Stomach (tissue), 8 donors: ENCODE measurements at regions not wholly inside any gene's neighbourhood (a gene's known extent, or its start where the extent isn't known, plus 50 kb on each side); places are given as distances from the start of the nearest gene placed in this dataset.
"Not testable (repeated sequence)": the region's sequence is repeated elsewhere in the genome, so short reads cannot be mapped to it uniquely, and the experiment has no call there.

Source experiments
- DNase-seq, 2 donors: peaks; one replicate each; pipeline versions ENCODE4 v3.0.0 to v3.0.0-alpha.2; 2013 to 2019
- H3K27ac ChIP-seq, 5 donors: fragments of 200-600 bp in 4 of 5; sonication (generic) in 4 of 5; one replicate each; pipeline ENCODE4 v1.5.1; 2013 to 2019; ENCODE audit warnings: mild to moderate bottlenecking in 1 of 5, moderate library complexity in 1 of 5
- H3K27me3 ChIP-seq, 3 donors: fragments of 200-600 bp; sonication (generic); one replicate each; pipeline ENCODE4 v1.5.1; 2017 to 2019; ENCODE audit warnings: mixed run types in 1 of 3
- H3K36me3 ChIP-seq, 4 donors: fragments of 200-600 bp; sonication (generic); 1 replicate in 3 of 4; 2 replicates in 1 of 4; pipeline ENCODE4 v1.5.1; 2016 to 2019
- H3K4me1 ChIP-seq, 4 donors: fragments of 200-600 bp; sonication (generic); one replicate each; pipeline ENCODE4 v1.5.1; 2016 to 2019
- H3K4me3 ChIP-seq, 4 donors: fragments of 200-600 bp; sonication (generic) in 3 of 4; one replicate each; pipeline ENCODE4 v1.5.1; 2016 to 2019; ENCODE audit warnings: mild to moderate bottlenecking in 1 of 4
- H3K9me3 ChIP-seq, 4 donors: fragments of 200-600 bp; sonication (generic); one replicate each; pipeline ENCODE4 v1.5.1; 2016 to 2019
- EP300 ChIP-seq: sonication (generic); formaldehyde crosslinking; IDR thresholded peaks from one replicate; pipeline ENCODE4 v1.6.1; 2017; ENCODE audit warnings: antibody characterized with exemption
- POLR2A ChIP-seq, 4 donors: fragments of 450-650 bp; IDR thresholded peaks; one replicate each; pipeline ENCODE4 v1.6.1; 2016; ENCODE audit warnings: antibody characterized with exemption in 4 of 4, control low read depth in 2 of 4, mild to moderate bottlenecking in 1 of 4, moderate library complexity in 1 of 4
- POLR2AphosphoS5 ChIP-seq, 3 donors: sonication (generic); formaldehyde crosslinking; IDR thresholded peaks; one replicate each; pipeline ENCODE4 v1.6.1; 2016; ENCODE audit warnings: antibody characterized with exemption in 3 of 3
- WGBS, 5 donors: extraction: QIAGEN DNeasy Blood & Tissue Kit in 3 of 5; methylation state at CpG; one replicate each; pipeline versions ENCODE4 v1.1.5 to v1.1.7; 2013 to 2018; 5-methylcytosine and 5-hydroxymethylcytosine counted together
- intact Hi-C: fragments of 100-400 bp; cut with DNase I; formaldehyde crosslinking; loops from one replicate; pipeline ENCODE4 v1.15.1; 2023; ENCODE audit warnings: low total_unique reads
- TF ChIP-seq, protein P1 (sequence below), 7 experiments: fragments of 450-650 bp in 4 of 7; fragments of 200-600 bp in 3 of 7; sonication (generic) in 3 of 7; IDR thresholded peaks; one replicate each; pipeline ENCODE4 v1.5.1; 2016 to 2019; ENCODE audit warnings: antibody characterized with exemption in 7 of 7, control low read depth in 2 of 7, mild to moderate bottlenecking in 1 of 7
- donor health status: healthy with polysubstance abuse.
- donor health status: Bipolar disorder and iron deficiency.
- donor health status: healthy.

DNA sequence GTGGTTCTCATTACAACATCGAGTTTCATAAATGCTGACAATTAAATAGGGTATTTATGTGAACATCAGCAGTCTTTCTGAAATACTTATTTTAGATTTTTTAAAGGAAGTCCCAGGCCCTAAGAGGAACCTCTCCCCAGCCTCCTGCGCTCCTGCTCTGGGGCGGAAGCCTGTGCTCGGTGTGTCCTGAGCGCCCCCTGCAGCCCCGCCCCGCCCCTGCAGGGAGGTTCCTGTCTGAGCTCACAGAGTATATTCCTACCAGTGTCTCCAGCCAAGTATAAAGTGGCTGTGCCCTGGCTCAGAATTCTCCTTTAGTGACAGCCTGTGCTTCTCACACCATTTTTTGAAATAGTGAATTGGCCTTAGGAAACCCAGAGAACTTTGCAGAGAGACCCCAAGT lies 567.9 kb downstream of the GOLGA6L6 start:
- peaks cover 0 to 8% (median 3%) of the 10 kb centered on the region in 4 donors for H3K9me3 ChIP-seq
- 19 to 33% (median 29%) methylated on average over 7 of the region's 7 CpGs for WGBS, 5 donors
- H3K27ac ChIP-seq = no peak overlapping the region
- H3K36me3 ChIP-seq = no peaks in the 10 kb centered on the region
- no peak overlapping the region for H3K4me3 ChIP-seq
- peaks cover 0 to 4% (median 0%) of the 10 kb centered on the region in 3 donors for H3K27me3 ChIP-seq
- no peaks in the 10 kb centered on the region for H3K4me1 ChIP-seq
- no peak for DNase-seq
- intact Hi-C loops = no loop called here
- TF ChIP-seq EP300 (no peak), POLR2AphosphoS5 (IDR thresholded peaks at IDR 0.05) (no peak), POLR2A (IDR thresholded peaks at IDR 0.05) (no peak)
- TF ChIP-seq, protein P1, sequence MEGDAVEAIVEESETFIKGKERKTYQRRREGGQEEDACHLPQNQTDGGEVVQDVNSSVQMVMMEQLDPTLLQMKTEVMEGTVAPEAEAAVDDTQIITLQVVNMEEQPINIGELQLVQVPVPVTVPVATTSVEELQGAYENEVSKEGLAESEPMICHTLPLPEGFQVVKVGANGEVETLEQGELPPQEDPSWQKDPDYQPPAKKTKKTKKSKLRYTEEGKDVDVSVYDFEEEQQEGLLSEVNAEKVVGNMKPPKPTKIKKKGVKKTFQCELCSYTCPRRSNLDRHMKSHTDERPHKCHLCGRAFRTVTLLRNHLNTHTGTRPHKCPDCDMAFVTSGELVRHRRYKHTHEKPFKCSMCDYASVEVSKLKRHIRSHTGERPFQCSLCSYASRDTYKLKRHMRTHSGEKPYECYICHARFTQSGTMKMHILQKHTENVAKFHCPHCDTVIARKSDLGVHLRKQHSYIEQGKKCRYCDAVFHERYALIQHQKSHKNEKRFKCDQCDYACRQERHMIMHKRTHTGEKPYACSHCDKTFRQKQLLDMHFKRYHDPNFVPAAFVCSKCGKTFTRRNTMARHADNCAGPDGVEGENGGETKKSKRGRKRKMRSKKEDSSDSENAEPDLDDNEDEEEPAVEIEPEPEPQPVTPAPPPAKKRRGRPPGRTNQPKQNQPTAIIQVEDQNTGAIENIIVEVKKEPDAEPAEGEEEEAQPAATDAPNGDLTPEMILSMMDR (IDR thresholded peaks at IDR 0.05) = no peak

DNA sequence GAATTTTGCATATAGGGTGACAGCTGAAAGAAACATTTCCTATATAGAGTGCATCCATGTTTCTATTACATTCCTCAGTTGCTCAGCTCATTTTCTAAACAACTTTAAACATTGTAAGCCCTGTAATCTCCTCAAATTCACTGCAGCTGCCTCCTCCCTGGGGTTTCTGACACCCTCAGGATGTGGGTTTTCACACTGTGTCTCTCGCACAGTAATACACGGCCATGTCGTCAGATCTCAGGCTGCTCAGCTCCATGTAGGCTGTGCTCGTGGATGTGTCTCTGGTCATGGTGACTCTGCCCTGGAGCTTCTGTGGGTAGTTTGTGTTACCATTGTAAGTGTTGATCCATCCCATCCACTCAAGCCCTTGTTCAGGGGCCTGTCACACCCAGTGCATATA lies 569.0 kb downstream of the GOLGA6L6 start:
- DNase-seq, H3K27me3 ChIP-seq, intact Hi-C loops, H3K4me1 ChIP-seq, H3K4me3 ChIP-seq, H3K27ac ChIP-seq, H3K9me3 ChIP-seq, H3K36me3 ChIP-seq: not testable (repeated sequence)
- WGBS, 5 donors = 72 to 89% (median 77%) methylated on average over 4 of the region's 4 CpGs

DNA sequence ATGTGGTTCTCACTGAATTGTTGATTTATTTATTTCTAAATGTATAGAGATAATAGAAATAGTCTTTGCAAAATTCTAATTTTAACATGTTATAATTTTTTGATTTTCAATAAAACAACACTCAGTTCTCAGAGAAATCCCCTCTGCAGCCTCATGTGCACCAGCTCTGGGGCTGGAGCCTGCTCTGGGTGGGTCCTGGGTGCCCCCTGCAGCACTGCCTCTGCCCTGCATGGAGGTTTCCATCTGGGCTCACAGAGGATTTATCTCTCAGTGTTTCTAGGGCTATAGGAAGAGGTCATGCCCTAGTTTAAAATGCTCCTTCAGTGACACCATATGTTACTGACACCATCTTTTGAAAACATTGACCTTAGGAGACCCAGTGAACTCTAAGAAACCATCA lies 576.0 kb downstream of the GOLGA6L6 start:
- not testable (repeated sequence) for H3K27ac ChIP-seq, H3K27me3 ChIP-seq

DNA sequence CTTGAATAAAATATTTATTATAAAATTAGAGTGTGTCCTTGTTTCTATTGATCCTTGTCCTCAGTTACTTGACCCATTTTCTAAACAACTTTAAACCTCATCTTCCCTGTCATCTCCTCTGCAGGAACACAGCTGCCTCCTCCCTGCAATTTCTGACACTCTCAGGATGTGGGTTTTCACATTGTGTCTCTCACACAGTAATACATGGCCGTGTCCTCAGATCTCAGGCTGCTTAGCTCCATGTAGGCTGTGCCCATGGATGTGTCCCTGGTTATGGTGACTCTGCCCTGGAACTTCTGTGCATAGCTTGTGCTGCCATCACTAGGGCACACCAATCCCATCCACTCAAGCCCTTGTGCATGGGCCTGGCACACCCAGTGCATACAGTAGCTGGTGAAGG lies 577.1 kb downstream of the GOLGA6L6 start:
- DNase-seq, H3K4me3 ChIP-seq, H3K36me3 ChIP-seq, H3K4me1 ChIP-seq, H3K27ac ChIP-seq, H3K27me3 ChIP-seq, intact Hi-C loops: not testable (repeated sequence)
- H3K9me3 ChIP-seq = peaks cover 0 to 16% (median 2%) of the 10 kb centered on the region in 4 donors
- WGBS, 5 donors = 52 to 67% (median 58%) methylated on average over 1 of the region's 1 CpG

More for the DNA sequence above, 576.0 kb downstream of the GOLGA6L6 start:
- H3K4me3 ChIP-seq, H3K4me1 ChIP-seq, DNase-seq, intact Hi-C loops, H3K36me3 ChIP-seq: not testable (repeated sequence)
- H3K9me3 ChIP-seq = peaks cover 0 to 12% (median 2%) of the 10 kb centered on the region in 4 donors

DNA sequence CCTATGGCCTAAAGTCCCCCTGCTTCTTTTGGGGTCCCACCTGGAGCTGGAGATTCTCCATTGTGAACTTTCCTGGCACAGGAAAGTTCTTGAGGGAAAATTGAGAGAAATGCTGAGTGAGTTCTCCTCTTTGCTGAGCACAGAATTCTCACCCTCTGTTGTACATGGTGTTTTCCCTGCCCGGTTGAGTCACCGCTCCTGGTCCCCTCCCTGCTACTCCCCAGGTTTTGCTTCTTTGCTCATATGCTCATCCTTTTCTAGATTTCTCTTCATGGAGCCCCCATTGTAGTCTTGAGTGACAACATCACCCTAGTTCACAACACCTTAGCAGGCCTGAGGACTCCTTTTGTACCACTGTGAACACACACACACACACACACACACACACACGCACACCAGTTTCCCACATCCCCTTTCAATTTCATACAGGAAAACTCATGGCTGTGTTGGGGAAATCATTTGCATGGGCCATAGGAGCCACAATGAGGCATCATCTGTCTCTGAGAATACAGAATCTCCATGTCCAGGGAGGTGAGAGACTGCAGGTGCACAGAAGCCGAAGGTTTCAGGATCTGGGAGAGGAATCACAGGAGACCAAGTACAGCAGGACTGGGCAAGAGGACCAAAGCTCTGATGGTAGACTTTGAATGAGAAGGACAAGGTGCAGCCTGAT lies 585.3 kb downstream of the GOLGA6L6 start:
- no peak for DNase-seq
- 65 to 77% (median 75%) methylated on average over 4 of the region's 4 CpGs for WGBS, 5 donors
- Histone ChIP-seq H3K36me3 (no peaks in the 10 kb centered on the region), H3K27me3 (no peaks in the 10 kb centered on the region), H3K4me3 (no peak overlapping the region), H3K9me3 (peaks cover 0 to 30% (median 8%) of the 10 kb centered on the region in 4 donors), H3K4me1 (no peaks in the 10 kb centered on the region), H3K27ac (no peak overlapping the region)
- intact Hi-C loops = no loop called here
- TF ChIP-seq, protein P1 (IDR thresholded peaks at IDR 0.05) = no peak
- TF ChIP-seq POLR2A (IDR thresholded peaks at IDR 0.05) (no peak), POLR2AphosphoS5 (IDR thresholded peaks at IDR 0.05) (no peak), EP300 (no peak)

DNA sequence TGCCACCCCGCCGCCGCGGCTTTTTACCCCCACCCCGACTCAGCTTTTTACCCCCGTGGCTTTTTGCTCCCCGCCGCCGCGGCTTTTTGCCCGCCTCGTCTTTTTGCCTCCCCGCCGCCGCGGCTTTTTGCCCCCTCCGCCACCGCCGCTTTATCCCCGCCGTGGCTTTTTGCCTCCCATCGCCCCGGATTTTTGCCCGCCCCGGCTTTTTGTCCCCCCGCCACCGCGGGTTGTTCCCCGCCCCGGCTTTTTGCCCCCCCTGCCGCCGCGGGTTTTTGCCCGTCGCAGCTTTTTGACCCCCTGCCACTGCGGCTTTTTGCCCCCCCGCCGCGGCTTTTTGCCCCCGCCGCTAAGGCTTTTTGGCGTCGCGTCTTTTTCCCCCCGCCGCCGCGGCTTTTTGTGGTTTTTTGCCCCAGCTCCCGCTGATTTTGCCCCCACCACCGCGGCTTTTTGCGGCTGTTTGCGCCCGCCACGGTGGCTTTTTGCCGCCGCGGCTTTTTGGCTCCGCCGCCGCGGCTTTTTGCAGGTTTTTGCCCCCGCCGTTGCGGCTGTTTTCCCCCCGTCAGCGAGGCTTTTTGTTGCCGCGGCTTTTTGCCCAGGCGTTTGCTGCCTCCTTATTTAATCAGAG lies 597.2 kb downstream of the GOLGA6L6 start:
- Histone ChIP-seq H3K27ac (no peak overlapping the region), H3K4me3 (no peak overlapping the region), H3K27me3 (peaks cover 0 to 39% (median 0%) of the 10 kb centered on the region in 3 donors), H3K4me1 (no peaks in the 10 kb centered on the region), H3K36me3 (no peaks in the 10 kb centered on the region), H3K9me3 (peaks cover 0 to 47% (median 18%) of the 10 kb centered on the region in 4 donors)
- intact Hi-C loops = no loop called here
- TF ChIP-seq POLR2AphosphoS5 (IDR thresholded peaks at IDR 0.05) = no peak
- no peak for TF ChIP-seq EP300
- TF ChIP-seq POLR2A (IDR thresholded peaks at IDR 0.05) = no peak
- TF ChIP-seq, protein P1 (IDR thresholded peaks at IDR 0.05) = no peak
- DNase-seq = no peak
- WGBS, 5 donors = 46 to 66% (median 59%) methylated on average over 41 to 70 of the region's 70 CpGs
